ENCODE measurements at regions not wholly inside any gene's neighbourhood (a gene's known extent, or its start where the extent isn't known, plus 50 kb on each side); places are given as distances from the start of the nearest gene placed in this dataset.
"Not testable (repeated sequence)": the region's sequence is repeated elsewhere in the genome, so short reads cannot be mapped to it uniquely, and the experiment has no call there.

DNA sequence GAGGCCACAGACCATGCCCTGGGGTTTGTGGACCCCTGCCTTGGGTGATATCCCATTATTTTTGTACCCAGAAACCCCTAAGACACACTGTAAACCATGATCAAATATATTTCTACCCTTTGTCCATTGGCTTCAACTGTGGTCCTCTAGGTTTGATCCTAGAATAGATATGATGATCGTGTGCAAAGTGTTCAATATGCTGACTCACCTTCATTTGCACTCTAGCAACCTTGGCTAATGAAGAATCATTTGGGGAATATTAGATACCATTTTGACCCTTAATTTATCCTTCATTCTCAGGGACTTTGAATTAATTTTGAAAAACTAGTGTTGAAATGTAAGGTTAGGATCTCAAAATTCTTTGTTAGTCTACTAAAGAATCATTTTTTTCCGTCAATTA is 73.1 kb upstream of the RAP1B start:
- no peak for DNase-seq (ENCODE audit: extremely low read depth, low read depth)
- no peak for TF ChIP-seq CTCF (IDR thresholded peaks at IDR 0.05; ENCODE audit: low read depth, low read length)

GRCh38 chr12:68538726-68539614 is 71.7 kb upstream of the RAP1B start:
- no peak for DNase-seq (ENCODE audit: extremely low read depth, low read depth)
- TF ChIP-seq CTCF (IDR thresholded peaks at IDR 0.05; ENCODE audit: low read depth, low read length), result no peak

- no peak for TF ChIP-seq CTCF (IDR thresholded peaks at IDR 0.05; ENCODE audit: low read depth, low read length)
- no peak for DNase-seq (ENCODE audit: extremely low read depth, low read depth)
These were observed 71.1 kb upstream of the RAP1B start for GRCh38 chr12:68539615-68539952.

- not testable (repeated sequence) for DNase-seq (ENCODE audit: extremely low read depth, low read depth)
These were observed 69.9 kb upstream of the RAP1B start for GRCh38 chr12:68540768-68541167.

- DNase-seq (ENCODE audit: extremely low read depth, low read depth), result not testable (repeated sequence)
These were observed 63.4 kb upstream of the RAP1B start for GRCh38 chr12:68547318-68547717.

- DNase-seq (ENCODE audit: extremely low read depth, low read depth), result not testable (repeated sequence)
These were observed 58.0 kb upstream of the RAP1B start for GRCh38 chr12:68552605-68553195.

- DNase-seq (ENCODE audit: extremely low read depth, low read depth), result no peak
- no peak for TF ChIP-seq CTCF (IDR thresholded peaks at IDR 0.05; ENCODE audit: low read depth, low read length)
These were observed 53.5 kb upstream of the RAP1B start for GRCh38 chr12:68557011-68557730.

DNA sequence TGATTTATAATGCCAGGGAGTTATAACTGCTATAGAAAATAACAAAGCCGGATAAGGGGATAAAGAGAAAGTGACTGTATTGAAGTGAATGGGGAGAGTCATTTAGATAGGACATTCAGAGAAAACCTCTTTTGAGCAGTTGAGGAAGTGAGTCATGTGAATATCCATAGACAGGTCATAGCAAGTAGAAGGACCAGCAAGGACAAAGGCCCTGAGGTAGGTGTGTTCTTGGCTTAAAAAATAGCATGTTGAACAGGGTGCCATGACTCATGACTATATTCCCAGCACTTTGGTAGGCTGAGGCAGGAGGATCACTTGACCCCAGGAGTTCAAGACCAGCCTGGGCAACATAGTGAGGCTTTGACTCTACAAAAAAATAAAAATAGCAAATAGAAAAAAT is 51.5 kb upstream of the RAP1B start:
- DNase-seq (ENCODE audit: extremely low read depth, low read depth), result no peak
- no peak for TF ChIP-seq CTCF (IDR thresholded peaks at IDR 0.05; ENCODE audit: low read depth, low read length)
